ENCODE measurements at regions not wholly inside any gene's neighbourhood (a gene's known extent, or its start where the extent isn't known, plus 50 kb on each side); places are given as distances from the start of the nearest gene placed in this dataset.

- no peaks in the 10 kb centered on the region for H3K79me2 ChIP-seq (ENCODE audit: control insufficient read depth, insufficient read depth, low read length)
- no peak for DNase-seq (ENCODE audit: low read depth, low spot score)
- no peaks in the 10 kb centered on the region for H3K36me3 ChIP-seq (ENCODE audit: control insufficient read depth in 2 of 2, insufficient read depth in 2 of 2, low read length in 1 of 2)
- no peak overlapping the region for H3K9ac ChIP-seq (ENCODE audit: control insufficient read depth, insufficient read depth, low read length)
- H3K4me3 ChIP-seq = no peak overlapping the region
- no peaks in the 10 kb centered on the region for H3K27me3 ChIP-seq (replicated peaks in 1 of 2; ENCODE audit: control insufficient read depth in 2 of 2, insufficient read depth in 2 of 2, low read length in 1 of 2)
- no peaks in the 10 kb centered on the region for H3K4me1 ChIP-seq (ENCODE audit: control insufficient read depth, insufficient read depth, low read length)
- FAIRE-seq = no peak
- ATAC-seq = no peak
- 5% methylated on average over 1 of the region's 1 CpG for whole genome bisulfite sequencing (ENCODE audit: insufficient coverage, insufficient replicate concordance, low lambda C conversion rate, missing lambda C conversion rate)
- CTCF ChIA-PET = no interaction called here
- no peak overlapping the region for H3K27ac ChIP-seq (ENCODE audit: control insufficient read depth, insufficient read depth)
- no peak overlapping the region for H2AFZ ChIP-seq (ENCODE audit: control insufficient read depth, low read depth, low read length)
- no peaks in the 10 kb centered on the region for H4K20me1 ChIP-seq (ENCODE audit: control insufficient read depth, insufficient read depth)
- RAD21 ChIA-PET (ENCODE audit: unreplicated experiment) = no interaction called here
- in situ Hi-C loops (cut with MboI) (no loop called here), intact Hi-C loops (cut with micrococcal nuclease; ENCODE audit: unreplicated experiment) (no loop called here)
- BruUV-seq (replicated peaks) = no TSS peak
- H3K4me2 ChIP-seq (ENCODE audit: control insufficient read depth, insufficient read depth) = no peak overlapping the region
- SMC1A ChIA-PET (ENCODE audit: uncharacterized antibody, unreplicated experiment) = no interaction called here
- H3K9me3 ChIP-seq (replicated peaks; ENCODE audit: control insufficient read depth, insufficient read depth, low read length) = no peaks in the 10 kb centered on the region
- POLR2A ChIA-PET = no interaction called here
- TF ChIP-seq YY1 (IDR thresholded peaks at IDR 0.05; ENCODE audit: low read depth, low read length) (no peak), EP300 (IDR thresholded peaks at IDR 0.05; ENCODE audit: borderline replicate concordance in 1 of 2, control insufficient read depth in 1 of 2, low read depth in 2 of 2, low read length in 2 of 2) (no peak), FOS (IDR thresholded peaks at IDR 0.05; ENCODE audit: borderline replicate concordance, extremely low read depth, insufficient read length) (no peak), E4F1 (IDR thresholded peaks at IDR 0.05; ENCODE audit: borderline replicate concordance, partially characterized antibody) (no peak), EZH2 (IDR thresholded peaks at IDR 0.05; ENCODE audit: borderline replicate concordance, control insufficient read depth, low read depth, low read length) (no peak), BACH1 (IDR thresholded peaks at IDR 0.05; ENCODE audit: borderline replicate concordance) (no peak), ATF2 (IDR thresholded peaks at IDR 0.05; ENCODE audit: low read length) (no peak), WRNIP1 (IDR thresholded peaks at IDR 0.05; ENCODE audit: borderline replicate concordance, low read depth, low read length) (no peak), SREBF1 (IDR thresholded peaks at IDR 0.05; ENCODE audit: low read length) (no peak), IRF4 (IDR thresholded peaks at IDR 0.05; ENCODE audit: low read depth, low read length) (no peak), NFYA (IDR thresholded peaks at IDR 0.05; ENCODE audit: borderline replicate concordance, low read depth, low read length) (no peak), MEF2B (IDR thresholded peaks at IDR 0.05; ENCODE audit: partially characterized antibody, poor library complexity, severe bottlenecking) (no peak), NBN (IDR thresholded peaks at IDR 0.05) (no peak), LARP7 (IDR thresholded peaks at IDR 0.05) (no peak), CUX1 (IDR thresholded peaks at IDR 0.05; ENCODE audit: insufficient replicate concordance, low read depth, low read length) (no peak), PML (IDR thresholded peaks at IDR 0.05; ENCODE audit: low read length) (no peak), SMAD1 (IDR thresholded peaks at IDR 0.05; ENCODE audit: low read depth, partially characterized antibody) (no peak), SRF (IDR thresholded peaks at IDR 0.05; ENCODE audit: low read depth in 2 of 2, low read length in 2 of 2) (no peak)
Observed at GRCh38 chr13:82070416-82070815, 1729.5 kb upstream of the SPRY2 start.

Data from GM12878 (cell line).